ENCODE measurements at regions not wholly inside any gene's neighbourhood (a gene's known extent, or its start where the extent isn't known, plus 50 kb on each side); places are given as distances from the start of the nearest gene placed in this dataset.

- Histone ChIP-seq H3K79me2 (ENCODE audit: control insufficient read depth, insufficient read depth, low read length) (no peaks in the 10 kb centered on the region), H3K4me1 (ENCODE audit: control insufficient read depth, extremely low read depth, insufficient read depth, low read length) (no peaks in the 10 kb centered on the region), H3K4me2 (ENCODE audit: control insufficient read depth, extremely low read depth, insufficient read depth, low read depth, low read length) (no peak overlapping the region), H4K20me1 (ENCODE audit: control insufficient read depth, extremely low read depth, insufficient read depth, low read length) (no peaks in the 10 kb centered on the region), H3K27me3 (ENCODE audit: control insufficient read depth, extremely low read depth, insufficient read depth, low read length) (no peaks in the 10 kb centered on the region), H3K4me3 (ENCODE audit: control insufficient read depth in 2 of 3, extremely low read depth in 1 of 3, insufficient read depth in 2 of 3, low read depth in 1 of 3, low read length in 3 of 3) (no peak overlapping the region), H3K27ac (ENCODE audit: control insufficient read depth, insufficient read depth, low read length) (no peak overlapping the region), H2AFZ (ENCODE audit: control insufficient read depth, low read length) (no peak overlapping the region), H3K36me3 (ENCODE audit: control insufficient read depth in 2 of 2, extremely low read depth in 1 of 2, insufficient read depth in 2 of 2, low read length in 2 of 2) (no peaks in the 10 kb centered on the region), H3K9ac (ENCODE audit: control insufficient read depth, extremely low read depth, insufficient read depth, low read length) (no peak overlapping the region), H3K9me3 (ENCODE audit: control insufficient read depth, low read depth, low read length) (no peaks in the 10 kb centered on the region), H3K9me1 (ENCODE audit: control insufficient read depth, extremely low read depth, insufficient read depth, low read length) (no peaks in the 10 kb centered on the region)
- FAIRE-seq (no peak), DNase-seq (ENCODE audit: low read depth, low spot score) (no peak)
- TF ChIP-seq CTCF (optimal IDR thresholded peaks at IDR 0.05 in 1 of 3, IDR thresholded peaks at IDR 0.05 in 1 of 3, conservative IDR thresholded peaks at IDR 0.05 in 1 of 3; ENCODE audit: extremely low read depth in 1 of 3, insufficient read depth in 2 of 3, low read length in 3 of 3), result no peak
- no peak for TF ChIP-seq EZH2 (IDR thresholded peaks at IDR 0.05; ENCODE audit: low read length)
- dilution Hi-C loops (cut with MboI; ENCODE audit: extremely low pct_ligation_motif_present, low sequenced_read_pairs), result no loop called here
These were observed 156.2 kb upstream of the NSMCE3 start for GRCh38 chr15:29425864-29426263.

- H3K27ac ChIP-seq (ENCODE audit: control insufficient read depth, insufficient read depth, low read length), result no peak overlapping the region
- H3K9ac ChIP-seq (ENCODE audit: control insufficient read depth, extremely low read depth, insufficient read depth, low read length), result no peak overlapping the region
- H3K79me2 ChIP-seq (ENCODE audit: control insufficient read depth, insufficient read depth, low read length), result no peaks in the 10 kb centered on the region
- H2AFZ ChIP-seq (ENCODE audit: control insufficient read depth, low read length), result no peak overlapping the region
- H3K4me1 ChIP-seq (ENCODE audit: control insufficient read depth, extremely low read depth, insufficient read depth, low read length), result no peaks in the 10 kb centered on the region
- no peaks in the 10 kb centered on the region for H3K27me3 ChIP-seq (ENCODE audit: control insufficient read depth, extremely low read depth, insufficient read depth, low read length)
- TF ChIP-seq CTCF (optimal IDR thresholded peaks at IDR 0.05 in 1 of 3, IDR thresholded peaks at IDR 0.05 in 1 of 3, conservative IDR thresholded peaks at IDR 0.05 in 1 of 3; ENCODE audit: extremely low read depth in 1 of 3, insufficient read depth in 2 of 3, low read length in 3 of 3) (no peak), EZH2 (IDR thresholded peaks at IDR 0.05; ENCODE audit: low read length) (no peak)
- DNase-seq (ENCODE audit: low read depth, low spot score) (no peak), FAIRE-seq (no peak)
- H3K4me2 ChIP-seq (ENCODE audit: control insufficient read depth, extremely low read depth, insufficient read depth, low read depth, low read length), result no peak overlapping the region
- H3K36me3 ChIP-seq (ENCODE audit: control insufficient read depth in 2 of 2, extremely low read depth in 1 of 2, insufficient read depth in 2 of 2, low read length in 2 of 2), result no peaks in the 10 kb centered on the region
- no peaks in the 10 kb centered on the region for H3K9me1 ChIP-seq (ENCODE audit: control insufficient read depth, extremely low read depth, insufficient read depth, low read length)
- dilution Hi-C loops (cut with MboI; ENCODE audit: extremely low pct_ligation_motif_present, low sequenced_read_pairs), result no loop called here
- H3K4me3 ChIP-seq (ENCODE audit: control insufficient read depth in 2 of 3, extremely low read depth in 1 of 3, insufficient read depth in 2 of 3, low read depth in 1 of 3, low read length in 3 of 3), result no peak overlapping the region
- H3K9me3 ChIP-seq (ENCODE audit: control insufficient read depth, low read depth, low read length), result no peaks in the 10 kb centered on the region
- H4K20me1 ChIP-seq (ENCODE audit: control insufficient read depth, extremely low read depth, insufficient read depth, low read length), result no peaks in the 10 kb centered on the region
These were observed 154.5 kb upstream of the NSMCE3 start for GRCh38 chr15:29424118-29424517.
